ENCODE measurements at regions not wholly inside any gene's neighbourhood (a gene's known extent, or its start where the extent isn't known, plus 50 kb on each side); places are given as distances from the start of the nearest gene placed in this dataset.

GRCh38 chr5:75952963-75953362 is 130.2 kb upstream of the SV2C start:
- WGBS (ENCODE audit: insufficient coverage, low coverage, low lambda C conversion rate, missing lambda C conversion rate), result 13% methylated on average over 1 of the region's 1 CpG
- no peak for DNase-seq
- TF ChIP-seq CTCF (IDR thresholded peaks at IDR 0.05) (no peak), POLR2A (IDR thresholded peaks at IDR 0.05) (no peak)
- Histone ChIP-seq H3K36me3 (no peaks in the 10 kb centered on the region), H3K27ac (no peak overlapping the region), H3K27me3 (no peaks in the 10 kb centered on the region), H3K9me3 (no peaks in the 10 kb centered on the region), H3K4me3 (no peak overlapping the region), H3K4me1 (no peaks in the 10 kb centered on the region)
- intact Hi-C loops (cut with DNase I), result no loop called here
- ATAC-seq, result no peak

GRCh38 chr5:75952291-75952690 is 130.9 kb upstream of the SV2C start:
- Histone ChIP-seq H3K27ac (no peak overlapping the region), H3K4me3 (no peak overlapping the region), H3K27me3 (no peaks in the 10 kb centered on the region), H3K9me3 (no peaks in the 10 kb centered on the region), H3K36me3 (no peaks in the 10 kb centered on the region), H3K4me1 (no peaks in the 10 kb centered on the region)
- intact Hi-C loops (cut with DNase I), result no loop called here
- TF ChIP-seq POLR2A (IDR thresholded peaks at IDR 0.05), result no peak
- no peak for TF ChIP-seq CTCF (IDR thresholded peaks at IDR 0.05)
- ATAC-seq (no peak), DNase-seq (no peak)
- 27% methylated on average over 1 of the region's 1 CpG for WGBS (ENCODE audit: insufficient coverage, low coverage, low lambda C conversion rate, missing lambda C conversion rate)

GRCh38 chr5:75951716-75952115 is 131.5 kb upstream of the SV2C start:
- 58% methylated on average over 2 of the region's 2 CpGs for WGBS (ENCODE audit: insufficient coverage, low coverage, low lambda C conversion rate, missing lambda C conversion rate)
- Histone ChIP-seq H3K4me1 (no peaks in the 10 kb centered on the region), H3K4me3 (no peak overlapping the region), H3K27me3 (no peaks in the 10 kb centered on the region), H3K27ac (no peak overlapping the region), H3K9me3 (no peaks in the 10 kb centered on the region), H3K36me3 (no peaks in the 10 kb centered on the region)
- TF ChIP-seq CTCF (IDR thresholded peaks at IDR 0.05) (no peak), POLR2A (IDR thresholded peaks at IDR 0.05) (no peak)
- DNase-seq (no peak), ATAC-seq (no peak)
- intact Hi-C loops (cut with DNase I), result no loop called here

GRCh38 chr5:75951158-75951557 is 132.0 kb upstream of the SV2C start:
- DNase-seq (no peak), ATAC-seq (no peak)
- H3K4me1 ChIP-seq, result no peaks in the 10 kb centered on the region
- H3K36me3 ChIP-seq, result no peaks in the 10 kb centered on the region
- H3K9me3 ChIP-seq, result no peaks in the 10 kb centered on the region
- TF ChIP-seq CTCF (IDR thresholded peaks at IDR 0.05), result no peak
- no peak for TF ChIP-seq POLR2A (IDR thresholded peaks at IDR 0.05)
- intact Hi-C loops (cut with DNase I), result no loop called here
- no peak overlapping the region for H3K27ac ChIP-seq
- H3K4me3 ChIP-seq, result no peak overlapping the region
- no peaks in the 10 kb centered on the region for H3K27me3 ChIP-seq
- 27% methylated on average over 1 of the region's 1 CpG for WGBS (ENCODE audit: insufficient coverage, low coverage, low lambda C conversion rate, missing lambda C conversion rate)

DNA sequence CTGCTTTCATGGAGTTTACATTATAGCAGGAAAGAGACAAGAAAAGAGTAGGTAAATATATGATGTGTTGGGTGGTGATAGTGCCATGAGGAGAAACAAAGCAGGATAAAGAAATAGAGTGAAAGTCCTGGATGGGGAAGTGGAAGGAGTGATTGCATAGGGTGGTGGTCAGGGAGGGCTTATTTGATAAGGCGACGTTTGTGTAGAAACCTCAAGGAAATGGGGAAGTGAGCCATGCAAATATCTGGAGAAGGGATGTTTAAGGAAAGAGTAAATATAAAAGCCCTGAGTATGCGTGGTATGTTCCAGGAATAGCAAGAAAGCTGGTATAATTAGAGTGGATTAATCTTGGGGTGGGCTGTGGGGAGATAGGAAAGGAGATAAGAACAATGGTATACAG is 134.7 kb upstream of the SV2C start:
- no peak overlapping the region for H3K4me3 ChIP-seq
- WGBS (ENCODE audit: insufficient coverage, low coverage, low lambda C conversion rate, missing lambda C conversion rate), result 25% methylated on average over 3 of the region's 3 CpGs
- H3K4me1 ChIP-seq, result no peaks in the 10 kb centered on the region
- no peaks in the 10 kb centered on the region for H3K9me3 ChIP-seq
- DNase-seq, result no peak
- TF ChIP-seq CTCF (IDR thresholded peaks at IDR 0.05), result no peak
- no peak for TF ChIP-seq POLR2A (IDR thresholded peaks at IDR 0.05)
- no peak overlapping the region for H3K27ac ChIP-seq
- H3K36me3 ChIP-seq, result no peaks in the 10 kb centered on the region
- intact Hi-C loops (cut with DNase I), result no loop called here
- H3K27me3 ChIP-seq, result no peaks in the 10 kb centered on the region
- ATAC-seq, result no peak
